ENCODE measurements at regions not wholly inside any gene's neighbourhood (a gene's known extent, or its start where the extent isn't known, plus 50 kb on each side); places are given as distances from the start of the nearest gene placed in this dataset.

DNA sequence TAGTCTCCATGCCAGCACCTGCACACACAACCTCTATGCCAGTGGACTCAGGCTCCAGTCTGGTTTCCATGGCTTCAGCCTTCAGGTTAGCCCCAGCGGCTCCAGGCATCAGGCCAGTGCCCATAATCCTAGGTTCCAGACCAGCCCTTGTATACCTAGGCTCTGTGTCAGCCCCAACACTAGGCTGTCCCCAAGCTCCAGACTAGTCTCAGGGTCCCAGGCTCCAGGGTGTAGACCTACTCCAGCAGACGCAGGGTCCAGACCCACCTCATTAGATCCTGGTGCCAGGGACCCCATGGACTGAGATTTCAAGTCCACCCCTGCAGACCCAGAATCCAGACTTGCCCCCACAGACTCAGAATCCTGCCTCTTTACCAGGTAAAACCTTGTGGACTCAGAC, 275.9 kb downstream of the SLC16A7 start (continued):
- no peak for TF ChIP-seq NELFE (IDR thresholded peaks at IDR 0.05; ENCODE audit: insufficient read depth, insufficient read length)
- TF ChIP-seq, protein P1, sequence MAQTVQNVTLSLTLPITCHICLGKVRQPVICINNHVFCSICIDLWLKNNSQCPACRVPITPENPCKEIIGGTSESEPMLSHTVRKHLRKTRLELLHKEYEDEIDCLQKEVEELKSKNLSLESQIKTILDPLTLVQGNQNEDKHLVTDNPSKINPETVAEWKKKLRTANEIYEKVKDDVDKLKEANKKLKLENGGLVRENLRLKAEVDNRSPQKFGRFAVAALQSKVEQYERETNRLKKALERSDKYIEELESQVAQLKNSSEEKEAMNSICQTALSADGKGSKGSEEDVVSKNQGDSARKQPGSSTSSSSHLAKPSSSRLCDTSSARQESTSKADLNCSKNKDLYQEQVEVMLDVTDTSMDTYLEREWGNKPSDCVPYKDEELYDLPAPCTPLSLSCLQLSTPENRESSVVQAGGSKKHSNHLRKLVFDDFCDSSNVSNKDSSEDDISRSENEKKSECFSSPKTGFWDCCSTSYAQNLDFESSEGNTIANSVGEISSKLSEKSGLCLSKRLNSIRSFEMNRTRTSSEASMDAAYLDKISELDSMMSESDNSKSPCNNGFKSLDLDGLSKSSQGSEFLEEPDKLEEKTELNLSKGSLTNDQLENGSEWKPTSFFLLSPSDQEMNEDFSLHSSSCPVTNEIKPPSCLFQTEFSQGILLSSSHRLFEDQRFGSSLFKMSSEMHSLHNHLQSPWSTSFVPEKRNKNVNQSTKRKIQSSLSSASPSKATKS (CRISPR knock-in tag; IDR thresholded peaks at IDR 0.05), result no peak
- no peak for TF ChIP-seq ZNF316 (IDR thresholded peaks at IDR 0.05)
- TF ChIP-seq SREBF1 (IDR thresholded peaks at IDR 0.05; ENCODE audit: borderline replicate concordance, low read depth, low read length), result no peak
- no peak for TF ChIP-seq ZNF584 (CRISPR knock-in tag; IDR thresholded peaks at IDR 0.05; ENCODE audit: low read depth)

DNA sequence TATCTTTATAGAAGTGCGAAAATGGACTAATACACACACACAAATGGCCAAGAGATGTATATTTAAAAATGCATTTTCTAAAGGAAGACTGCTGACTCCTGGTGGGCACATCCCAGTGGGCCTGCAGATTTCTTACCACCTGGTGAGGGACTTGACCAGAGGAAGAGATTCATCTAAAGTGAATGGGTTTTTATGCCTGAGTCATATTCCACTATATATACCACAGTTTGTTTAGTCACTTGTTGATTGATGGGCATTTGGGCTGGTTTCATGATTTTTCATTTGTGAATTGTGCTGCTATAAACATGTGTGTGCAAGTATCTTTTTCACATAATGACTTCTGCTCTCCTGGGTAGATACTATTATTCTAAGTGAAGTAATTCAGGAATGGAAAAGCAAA, 277.3 kb downstream of the SLC16A7 start:
- no peak for TF ChIP-seq NFE2 (IDR thresholded peaks at IDR 0.05; ENCODE audit: low read depth)
- TF ChIP-seq ZNF121 (CRISPR knock-in tag; conservative IDR thresholded peaks at IDR 0.05), result no peak
- TF ChIP-seq, protein P2, sequence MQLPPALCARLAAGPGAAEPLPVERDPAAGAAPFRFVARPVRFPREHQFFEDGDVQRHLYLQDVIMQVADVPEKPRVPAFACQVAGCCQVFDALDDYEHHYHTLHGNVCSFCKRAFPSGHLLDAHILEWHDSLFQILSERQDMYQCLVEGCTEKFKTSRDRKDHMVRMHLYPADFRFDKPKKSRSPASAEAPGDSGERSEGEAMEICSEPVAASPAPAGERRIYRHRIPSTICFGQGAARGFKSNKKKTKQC (CRISPR knock-in tag; IDR thresholded peaks at IDR 0.05), result no peak
- ChIA-PET POLR2A (no interaction called here), CTCF (ENCODE audit: low intra/inter-chr PET ratio) (no interaction called here)
- no peaks in the 10 kb centered on the region for H4K20me1 ChIP-seq (replicated peaks; ENCODE audit: control insufficient read depth, insufficient read depth, low read length)
- no peak overlapping the region for H3K4me2 ChIP-seq (ENCODE audit: insufficient read depth, low read length)
- H3K36me3 ChIP-seq (ENCODE audit: control insufficient read depth, insufficient read depth, low read length), result no peaks in the 10 kb centered on the region
- no peaks in the 10 kb centered on the region; the same call in 1 of the 2 replicates for H3K9me3 ChIP-seq (replicated peaks; ENCODE audit: control insufficient read depth, insufficient read depth, low read depth, low read length)
- 0% methylated on average over 1 of the region's 1 CpG for WGBS (ENCODE audit: insufficient coverage, low coverage, missing lambda C conversion rate)
- in situ Hi-C loops (cut with MboI), result no loop called here
- H3K9ac ChIP-seq (ENCODE audit: insufficient read depth in 1 of 2, low read depth in 2 of 2, low read length in 2 of 2), result no peak overlapping the region
- H3K27ac ChIP-seq (ENCODE audit: extremely low read depth, low read depth, low read length), result no peak overlapping the region
- no peaks in the 10 kb centered on the region for H3K79me2 ChIP-seq (ENCODE audit: control insufficient read depth, insufficient read depth, low read length)
- no peaks in the 10 kb centered on the region for H3K27me3 ChIP-seq (ENCODE audit: control insufficient read depth in 2 of 2, insufficient read depth in 2 of 2, low read length in 2 of 2)
- intact Hi-C loops (cut with micrococcal nuclease), result no loop called here
- no peaks in the 10 kb centered on the region for H3K4me1 ChIP-seq (replicated peaks in 1 of 2; ENCODE audit: control insufficient read depth in 2 of 2, insufficient read depth in 2 of 2, low read length in 2 of 2)
- no peak overlapping the region for H3K4me3 ChIP-seq
- FAIRE-seq, result no peak
- no peak for ATAC-seq
- DNase-seq (ENCODE audit: extremely low read depth in 1 of 4, low spot score in 3 of 4), result no peak
- BruUV-seq (replicated peaks), result no TSS peak
- H3K9me1 ChIP-seq (ENCODE audit: control insufficient read depth, insufficient read depth, low read length), result no peaks in the 10 kb centered on the region
- no peak overlapping the region for H2AFZ ChIP-seq (ENCODE audit: low read depth, low read length)

Measured in K562 (cell line).